ENCODE measurements at regions not wholly inside any gene's neighbourhood (a gene's known extent, or its start where the extent isn't known, plus 50 kb on each side); places are given as distances from the start of the nearest gene placed in this dataset.
"Not testable (repeated sequence)": the region's sequence is repeated elsewhere in the genome, so short reads cannot be mapped to it uniquely, and the experiment has no call there.

DNA sequence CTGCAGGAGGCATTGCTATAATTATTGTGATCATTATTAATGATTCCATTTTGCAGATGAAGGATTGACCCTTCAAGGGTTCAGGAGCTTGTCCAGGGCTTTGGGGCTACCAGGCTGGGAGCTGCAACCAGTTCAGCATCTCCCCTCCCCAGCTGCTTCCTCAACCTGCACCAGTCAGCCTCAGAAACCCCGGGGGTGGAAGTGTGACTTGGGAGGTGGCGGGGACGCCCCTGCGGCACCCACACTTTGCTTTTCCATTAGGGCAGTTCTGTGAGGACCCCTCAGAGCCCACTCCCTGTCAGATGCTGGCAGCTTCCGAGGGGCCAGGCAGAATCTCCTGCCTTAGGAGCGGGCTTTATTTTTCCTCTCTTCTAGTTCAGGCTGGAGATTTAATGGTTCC, 85.6 kb downstream of the OLFM1 start:
- no peak for DNase-seq (ENCODE audit: extremely low read depth in 1 of 11, low read depth in 9 of 11, low spot score in 4 of 11)

DNA sequence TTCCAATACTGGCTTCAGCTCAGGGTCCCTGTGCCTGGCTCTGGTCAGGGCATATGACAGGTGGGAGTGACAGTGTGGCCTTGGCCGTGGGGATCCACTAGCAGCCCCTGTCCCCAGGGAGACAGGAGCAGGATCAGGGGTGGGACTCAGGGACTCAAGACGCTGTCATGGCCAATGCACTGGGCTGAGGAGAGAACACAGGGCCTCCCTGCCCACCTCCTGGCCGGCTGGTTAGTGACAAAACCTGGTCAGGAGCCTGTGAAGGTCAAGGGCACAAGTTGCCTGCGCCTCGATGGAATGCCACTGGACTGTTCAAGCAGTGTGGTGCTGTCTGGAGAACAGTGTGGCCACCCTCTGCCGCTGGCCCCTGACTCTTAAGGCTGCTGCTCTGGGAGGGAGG, 86.8 kb downstream of the OLFM1 start:
- no peak for DNase-seq (ENCODE audit: extremely low read depth in 1 of 11, low read depth in 9 of 11, low spot score in 4 of 11)

- no peak for DNase-seq (ENCODE audit: extremely low read depth in 1 of 11, low read depth in 9 of 11, low spot score in 4 of 11)
Measured at GRCh38 chr9:135174981-135175380, 87.5 kb downstream of the OLFM1 start.

DNA sequence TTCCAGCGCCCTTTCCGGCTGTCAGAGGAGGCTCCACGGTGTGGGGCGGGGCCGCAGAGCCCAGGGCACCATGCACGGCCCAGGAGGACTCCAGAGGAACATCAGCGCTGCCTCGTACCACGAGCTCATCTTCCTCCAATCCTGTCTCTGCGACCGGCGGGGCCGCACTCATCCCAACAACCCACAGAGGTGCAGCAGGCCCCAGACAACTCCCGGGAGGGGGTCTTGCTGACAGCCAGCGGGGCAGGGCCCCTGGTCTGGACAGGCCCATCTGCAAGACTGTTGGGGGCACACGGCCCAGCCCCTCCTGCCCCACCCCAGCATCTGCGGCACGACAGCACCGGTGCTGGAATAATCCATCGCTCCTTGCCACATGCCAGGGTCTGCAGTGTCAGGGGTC, 88.8 kb downstream of the OLFM1 start:
- no peak for DNase-seq (ENCODE audit: extremely low read depth in 1 of 11, low read depth in 9 of 11, low spot score in 4 of 11)

DNA sequence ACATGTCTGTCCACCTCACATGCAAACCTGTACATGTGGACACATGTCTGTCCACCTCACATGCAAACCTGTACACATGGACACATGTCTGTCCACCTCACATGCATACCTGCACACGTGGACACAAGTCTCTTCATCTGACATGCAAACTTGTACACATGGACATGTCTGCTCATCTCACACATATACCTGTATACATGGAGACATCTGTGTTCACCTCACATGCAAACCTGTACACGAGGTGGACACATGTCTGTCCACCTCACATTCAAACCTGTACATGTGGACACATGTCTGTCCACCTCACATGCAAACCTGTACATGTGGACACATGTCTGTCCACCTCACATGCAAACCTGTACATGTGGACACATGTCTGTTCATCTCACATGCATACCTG, 90.1 kb downstream of the OLFM1 start:
- not testable (repeated sequence) for DNase-seq (ENCODE audit: extremely low read depth in 1 of 11, low read depth in 9 of 11, low spot score in 4 of 11)

- DNase-seq (ENCODE audit: extremely low read depth in 1 of 11, low read depth in 9 of 11, low spot score in 4 of 11), result no peak
Measured at GRCh38 chr9:135178498-135178897, 91.0 kb downstream of the OLFM1 start.

GRCh38 chr9:135179041-135179440, 91.6 kb downstream of the OLFM1 start:
- DNase-seq (ENCODE audit: extremely low read depth in 1 of 11, low read depth in 9 of 11, low spot score in 4 of 11), result no peak

- DNase-seq (ENCODE audit: extremely low read depth in 1 of 11, low read depth in 9 of 11, low spot score in 4 of 11), result no peak
Measured at GRCh38 chr9:135179976-135180375, 92.5 kb downstream of the OLFM1 start.

- DNase-seq (ENCODE audit: extremely low read depth in 1 of 11, low read depth in 9 of 11, low spot score in 4 of 11), result no peak
Measured at GRCh38 chr9:135180586-135180985, 93.1 kb downstream of the OLFM1 start.

DNA sequence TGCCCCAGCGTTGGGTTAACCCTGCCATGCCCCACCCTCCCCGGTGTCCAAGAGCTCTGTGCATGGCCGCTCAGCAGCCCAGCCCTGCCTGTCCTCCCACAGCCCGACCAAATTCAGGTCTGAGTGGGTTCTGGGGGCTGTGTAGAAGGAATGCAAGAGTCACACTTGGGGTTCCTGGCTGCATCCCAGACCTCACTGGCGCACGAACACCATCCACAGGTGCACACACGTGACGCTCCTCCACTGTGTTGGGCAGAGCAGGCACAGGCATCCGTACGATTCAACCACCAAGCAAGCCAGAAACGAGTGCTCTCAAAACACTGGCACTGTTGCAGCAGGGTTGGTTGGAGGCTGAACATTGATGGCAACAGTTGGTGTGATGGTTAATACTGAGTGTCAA, 93.9 kb downstream of the OLFM1 start:
- no peak for DNase-seq (ENCODE audit: extremely low read depth in 1 of 11, low read depth in 9 of 11, low spot score in 4 of 11)

DNA sequence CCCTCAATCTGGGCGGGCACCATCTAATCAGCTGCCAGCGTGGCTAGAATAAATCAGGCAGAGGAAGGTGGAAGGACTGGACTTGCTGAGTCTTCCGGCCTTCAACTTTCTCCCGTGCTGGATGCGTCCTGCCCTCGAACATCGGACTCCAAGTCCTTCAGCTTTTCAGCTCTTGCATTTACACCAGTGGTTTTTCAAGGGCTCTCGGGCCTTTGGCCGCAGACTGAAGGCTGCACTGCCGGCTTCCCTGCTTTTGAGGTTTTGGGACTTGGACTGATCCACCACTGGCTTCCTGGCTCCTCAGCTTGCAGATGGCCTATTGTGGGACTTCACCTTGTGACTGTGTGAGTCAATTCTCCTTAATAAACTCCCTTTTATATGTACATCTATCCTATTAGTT, 94.4 kb downstream of the OLFM1 start:
- DNase-seq (ENCODE audit: extremely low read depth in 1 of 11, low read depth in 9 of 11, low spot score in 4 of 11), result not testable (repeated sequence)

GRCh38 chr9:135183069-135183468, 95.6 kb downstream of the OLFM1 start:
- DNase-seq (ENCODE audit: extremely low read depth in 1 of 11, low read depth in 9 of 11, low spot score in 4 of 11), result no peak

- DNase-seq (ENCODE audit: extremely low read depth in 1 of 11, low read depth in 9 of 11, low spot score in 4 of 11), result no peak
Measured at GRCh38 chr9:135183528-135184180, 96.2 kb downstream of the OLFM1 start.

- no peak for DNase-seq (ENCODE audit: extremely low read depth in 1 of 11, low read depth in 9 of 11, low spot score in 4 of 11)
Measured at GRCh38 chr9:135184181-135185053, 96.9 kb downstream of the OLFM1 start.

DNA sequence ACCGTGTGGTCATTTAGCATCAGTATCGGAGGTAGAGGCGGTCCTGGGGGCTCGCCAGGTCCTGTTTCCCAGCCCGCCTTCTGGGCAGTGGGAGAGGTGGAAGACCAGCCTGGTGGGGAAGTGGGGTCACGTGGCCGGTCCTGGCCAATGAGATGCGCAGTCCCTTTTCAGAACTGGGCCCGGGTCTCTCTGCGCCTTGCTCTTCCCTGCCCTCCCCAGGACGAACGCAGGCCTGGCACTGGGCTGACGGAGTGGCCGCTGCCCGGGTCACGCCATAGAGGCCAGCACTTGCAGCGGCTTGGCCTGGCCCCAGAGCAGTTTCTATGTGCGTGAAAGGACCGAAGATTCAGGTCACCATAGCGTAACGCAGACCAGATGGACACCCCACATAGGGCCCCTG, 97.6 kb downstream of the OLFM1 start:
- no peak for DNase-seq (ENCODE audit: extremely low read depth in 1 of 11, low read depth in 9 of 11, low spot score in 4 of 11)

DNA sequence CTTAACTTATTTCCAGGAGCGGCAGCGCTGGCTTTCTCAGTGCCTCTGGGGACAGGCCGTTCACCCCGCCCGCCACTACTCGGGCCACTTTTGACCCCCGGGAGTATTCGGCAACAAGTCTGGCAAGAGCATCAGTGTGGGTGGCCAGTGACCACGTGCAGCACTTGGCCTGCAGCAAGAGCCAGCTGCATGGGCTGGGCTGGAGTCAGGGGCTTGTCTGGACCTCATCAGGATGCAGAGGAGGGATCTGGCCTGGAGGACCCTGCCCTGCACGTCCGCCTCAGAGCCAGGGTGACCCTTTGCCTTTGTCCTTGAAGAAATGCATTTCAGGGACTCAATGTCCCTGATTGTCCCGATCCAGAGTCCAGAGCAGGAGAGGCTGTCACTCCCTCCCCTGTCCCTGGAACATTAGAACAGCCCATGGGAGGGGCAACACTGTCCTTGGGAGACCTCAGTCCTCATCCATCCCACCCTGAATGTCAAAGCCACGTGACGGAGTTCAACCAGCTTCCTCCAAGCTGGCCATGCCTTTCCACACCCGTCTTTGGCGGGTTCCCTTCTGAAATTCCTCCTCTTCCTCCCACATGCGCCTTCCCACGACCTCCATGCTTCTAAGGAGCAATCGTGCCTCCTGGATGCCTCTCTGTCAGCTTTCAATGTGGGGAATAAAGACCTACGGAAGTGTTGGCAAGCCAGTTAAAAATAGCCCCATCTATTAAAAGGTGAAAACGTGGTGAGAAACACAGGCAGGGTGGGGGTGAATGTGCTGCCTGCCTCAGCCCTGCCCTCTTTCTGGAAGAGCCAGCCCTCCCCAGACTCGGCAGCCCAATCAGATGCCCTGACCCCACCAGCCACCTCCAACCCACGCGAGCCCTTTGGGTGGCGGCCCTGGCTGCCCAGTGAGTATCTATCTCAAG, 99.0 kb downstream of the OLFM1 start:
- DNase-seq (ENCODE audit: extremely low read depth in 1 of 11, low read depth in 9 of 11, low spot score in 4 of 11), result peak in 1 of 11 donors; percentile 25

DNA sequence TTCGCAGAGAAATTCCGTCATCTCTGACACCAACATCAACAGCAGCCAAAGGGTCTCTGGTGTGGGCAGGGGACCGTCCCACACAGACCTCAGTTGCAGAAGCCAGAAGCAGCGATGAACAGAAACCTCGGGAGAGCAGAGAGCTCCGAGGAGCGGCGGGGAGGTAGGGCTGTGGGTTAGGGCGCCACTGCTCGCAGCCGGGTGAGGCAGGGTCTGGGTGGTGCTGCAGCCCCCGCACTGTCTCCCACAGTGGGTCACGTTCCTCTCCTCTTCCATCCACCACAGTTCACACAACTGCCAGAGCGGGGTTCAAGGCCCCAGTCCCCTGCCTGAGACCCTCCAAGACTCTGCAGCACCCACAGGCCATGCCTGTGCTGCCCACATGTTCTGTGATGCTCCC, 99.9 kb downstream of the OLFM1 start:
- DNase-seq (ENCODE audit: extremely low read depth in 1 of 11, low read depth in 9 of 11, low spot score in 4 of 11), result no peak

- no peak for DNase-seq (ENCODE audit: extremely low read depth in 1 of 11, low read depth in 9 of 11, low spot score in 4 of 11)
Measured at GRCh38 chr9:135188681-135189151, 101.2 kb downstream of the OLFM1 start.

- no peak for DNase-seq (ENCODE audit: extremely low read depth in 1 of 11, low read depth in 9 of 11, low spot score in 4 of 11)
Measured at GRCh38 chr9:135189497-135189896, 102.0 kb downstream of the OLFM1 start.
